ENCODE measurements at regions not wholly inside any gene's neighbourhood (a gene's known extent, or its start where the extent isn't known, plus 50 kb on each side); places are given as distances from the start of the nearest gene placed in this dataset.

- DNase-seq, result no peak
These were observed 213.4 kb upstream of the SEMA6D start for GRCh38 chr15:47503876-47504275.

DNA sequence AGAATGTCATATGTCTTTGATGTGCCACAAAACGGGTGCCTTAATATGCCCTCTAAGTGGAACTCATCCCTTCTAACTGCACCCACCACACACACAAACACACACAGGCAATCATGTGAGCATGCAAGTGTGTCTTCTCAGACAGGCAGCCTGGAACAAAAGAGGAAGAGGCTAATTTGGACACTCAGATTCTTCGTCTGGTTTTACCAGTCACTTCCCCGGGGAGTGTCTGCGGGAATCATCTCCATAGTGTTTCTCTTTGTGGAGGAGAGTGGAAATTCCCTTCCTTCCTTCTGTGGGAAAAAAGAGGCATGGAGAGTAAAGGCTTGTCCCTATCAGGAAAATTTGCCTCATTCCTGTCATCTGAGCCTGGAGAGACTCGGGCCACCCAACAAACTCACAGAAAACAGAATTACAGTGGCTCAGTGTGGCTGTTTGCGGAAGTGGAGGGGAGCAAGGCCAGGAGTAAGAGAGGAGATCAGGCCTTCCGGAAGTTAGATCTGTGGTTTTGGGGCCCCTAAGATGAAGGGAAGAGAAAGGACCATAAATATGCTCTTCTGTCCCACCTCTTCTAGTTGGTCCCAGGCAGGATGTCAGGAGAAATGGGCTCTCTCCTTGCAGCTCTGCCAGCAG is 212.6 kb upstream of the SEMA6D start:
- no peak for DNase-seq

GRCh38 chr15:47505712-47506328 is 211.5 kb upstream of the SEMA6D start:
- DNase-seq, result no peak

GRCh38 chr15:47506329-47507100 is 210.8 kb upstream of the SEMA6D start:
- no peak for DNase-seq

DNA sequence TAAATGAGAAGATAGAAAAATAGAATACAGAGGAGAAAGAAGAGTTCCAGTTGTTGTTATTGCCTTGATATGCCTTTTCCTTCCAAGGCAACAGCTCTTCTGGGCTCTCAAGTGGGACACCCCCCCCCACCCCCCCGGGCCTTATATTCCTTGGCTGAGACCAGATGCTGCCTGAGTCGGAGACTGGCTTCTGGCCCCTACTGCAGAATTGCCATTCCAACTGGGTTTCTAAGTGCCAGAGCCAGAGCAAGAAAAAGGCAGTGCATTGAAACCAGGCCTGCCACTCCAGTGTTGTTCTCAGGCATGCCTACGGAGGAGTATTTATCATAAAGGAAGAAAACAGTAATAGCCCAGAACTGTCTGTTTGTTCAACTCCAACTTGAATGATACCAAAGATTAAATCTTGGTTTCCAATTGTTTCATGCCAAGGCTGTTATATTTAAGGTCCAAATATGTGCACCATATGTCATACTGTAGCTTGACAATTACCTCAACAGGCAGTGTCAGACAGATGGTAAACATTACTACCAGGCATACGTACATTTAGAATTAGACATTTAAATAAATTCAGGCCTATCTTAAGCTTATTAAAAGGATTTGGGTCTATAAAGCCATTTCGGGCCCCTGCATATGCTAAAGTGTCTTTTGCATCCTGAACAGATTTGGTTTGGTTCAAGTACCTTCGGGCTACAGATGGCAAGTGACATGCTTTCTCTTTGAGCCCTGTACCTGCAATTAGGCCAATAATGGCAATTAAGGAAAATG is 209.9 kb upstream of the SEMA6D start:
- DNase-seq, result no peak

DNA sequence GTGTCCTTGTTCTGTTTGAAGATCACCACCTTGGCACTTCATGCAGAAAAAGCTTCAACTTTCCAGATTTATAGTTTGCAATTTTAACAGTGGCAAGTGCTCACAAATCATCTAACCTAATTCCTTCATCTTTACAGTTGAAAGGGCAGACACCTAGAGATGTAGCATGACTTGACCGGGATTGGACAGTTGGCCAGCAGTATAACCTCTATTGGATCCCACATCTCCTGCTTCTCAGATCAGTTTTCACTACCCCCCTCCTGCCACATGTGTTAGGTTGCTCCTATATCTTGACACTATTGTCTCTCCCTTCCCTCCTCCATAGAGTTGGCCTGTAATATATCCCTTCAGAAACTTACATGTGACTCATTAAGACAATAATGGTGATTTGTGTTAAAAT is 206.0 kb upstream of the SEMA6D start:
- no peak for DNase-seq

GRCh38 chr15:47513471-47513870 is 203.8 kb upstream of the SEMA6D start:
- no peak for DNase-seq

GRCh38 chr15:47514200-47514652 is 203.1 kb upstream of the SEMA6D start:
- DNase-seq, result no peak

- DNase-seq, result no peak
These were observed 200.7 kb upstream of the SEMA6D start for GRCh38 chr15:47516558-47516957.

- no peak for DNase-seq
These were observed 200.3 kb upstream of the SEMA6D start for GRCh38 chr15:47516972-47517371.

GRCh38 chr15:47517737-47518136 is 199.6 kb upstream of the SEMA6D start:
- no peak for DNase-seq

- no peak for DNase-seq
These were observed 193.4 kb upstream of the SEMA6D start for GRCh38 chr15:47523681-47524475.

- DNase-seq, result no peak
These were observed 188.1 kb upstream of the SEMA6D start for GRCh38 chr15:47529241-47529640.

DNA sequence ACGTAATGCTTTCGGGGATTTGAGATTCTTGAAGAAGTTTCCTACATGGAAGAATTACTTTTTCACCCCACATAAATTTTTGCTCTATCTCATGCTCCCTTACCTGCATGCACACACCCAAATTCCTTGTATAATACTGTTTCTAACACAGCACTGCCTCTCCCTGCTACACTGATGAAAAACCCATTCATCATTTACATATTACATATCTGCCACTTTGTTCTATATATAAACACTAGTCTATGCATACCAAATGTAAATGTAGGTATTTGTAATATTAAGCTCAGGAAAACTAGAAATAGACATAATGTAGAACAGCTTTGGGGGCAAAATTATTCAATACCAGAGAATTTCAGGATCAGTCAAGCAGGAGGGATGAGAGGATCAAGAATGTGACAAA is 182.6 kb upstream of the SEMA6D start:
- no peak for DNase-seq

DNA sequence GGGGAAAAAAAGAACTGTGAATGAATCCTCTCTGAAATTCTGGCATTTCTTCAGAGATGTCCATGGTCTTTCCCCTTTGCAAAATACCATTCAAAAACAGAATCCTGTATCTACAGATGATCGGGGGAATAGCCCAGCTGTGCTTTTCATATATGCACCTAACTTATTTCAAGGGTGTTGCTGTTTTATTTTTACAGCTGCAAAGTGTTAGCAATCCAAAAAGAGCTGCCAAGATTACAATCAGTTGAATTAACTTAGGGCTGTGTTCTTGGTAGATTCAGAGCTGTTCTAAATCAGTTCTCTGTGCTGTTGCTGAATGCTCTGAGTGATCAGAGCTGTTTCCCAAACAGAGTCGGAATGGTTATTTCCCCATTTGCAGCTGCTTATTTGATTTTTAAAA is 175.7 kb upstream of the SEMA6D start:
- DNase-seq, result no peak

- no peak for DNase-seq
These were observed 174.9 kb upstream of the SEMA6D start for GRCh38 chr15:47542312-47542989.

- DNase-seq, result no peak
These were observed 169.1 kb upstream of the SEMA6D start for GRCh38 chr15:47548231-47548630.

- DNase-seq, result no peak
These were observed 168.3 kb upstream of the SEMA6D start for GRCh38 chr15:47548986-47549385.

- DNase-seq, result no peak
These were observed 166.2 kb upstream of the SEMA6D start for GRCh38 chr15:47551079-47551478.

GRCh38 chr15:47551546-47551945 is 165.8 kb upstream of the SEMA6D start:
- DNase-seq, result no peak

GRCh38 chr15:47552978-47553608 is 164.2 kb upstream of the SEMA6D start:
- no peak for DNase-seq

All from activated CD4-positive, alpha-beta T cell treated with anti-CD3 and anti-CD28 coated beads for 48 hours (primary cell).